GM18870 (cell line): ENCODE measurements at regions not wholly inside any gene's neighbourhood (a gene's known extent, or its start where the extent isn't known, plus 50 kb on each side); places are given as distances from the start of the nearest gene placed in this dataset.

Experiments
- ATAC-seq: cut with Tn5 transposase; IDR thresholded peaks from one replicate; pipeline ENCODE4 v1.9.1; 2021; ENCODE audit warnings: moderate library complexity; ENCODE audit not compliant: unreplicated experiment

DNA sequence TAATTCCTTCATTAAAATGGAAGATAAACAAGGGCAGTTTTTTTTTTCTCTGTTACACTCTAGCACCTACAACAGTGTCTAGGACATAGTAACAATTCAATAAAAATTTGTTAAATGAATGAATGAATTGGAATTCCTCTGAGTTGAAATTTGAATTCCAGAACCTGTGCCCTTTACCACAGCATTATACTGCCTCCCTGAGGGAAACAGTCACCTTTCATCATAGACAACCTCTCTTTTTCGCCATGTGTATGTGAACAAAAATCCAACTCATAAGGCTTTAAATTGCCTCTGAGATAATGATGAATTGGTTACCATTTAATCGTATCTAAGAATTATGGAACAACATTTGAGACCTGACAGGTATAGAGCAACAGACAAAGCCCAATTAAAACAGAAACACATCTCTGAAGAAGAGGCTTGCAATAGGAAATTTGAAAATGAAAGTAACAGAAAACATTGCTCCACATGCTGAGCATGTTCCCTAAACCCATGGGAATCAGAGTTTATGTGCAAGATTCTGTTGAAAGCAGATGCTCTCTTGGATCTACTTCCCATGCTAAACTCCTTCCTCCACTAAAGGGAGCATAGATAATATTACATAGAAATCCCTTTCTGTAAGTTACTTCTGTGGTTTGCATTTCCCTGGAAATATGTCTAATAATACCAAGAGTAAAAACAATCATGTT is 657.8 kb downstream of the GALC start:
- no peak for ATAC-seq

DNA sequence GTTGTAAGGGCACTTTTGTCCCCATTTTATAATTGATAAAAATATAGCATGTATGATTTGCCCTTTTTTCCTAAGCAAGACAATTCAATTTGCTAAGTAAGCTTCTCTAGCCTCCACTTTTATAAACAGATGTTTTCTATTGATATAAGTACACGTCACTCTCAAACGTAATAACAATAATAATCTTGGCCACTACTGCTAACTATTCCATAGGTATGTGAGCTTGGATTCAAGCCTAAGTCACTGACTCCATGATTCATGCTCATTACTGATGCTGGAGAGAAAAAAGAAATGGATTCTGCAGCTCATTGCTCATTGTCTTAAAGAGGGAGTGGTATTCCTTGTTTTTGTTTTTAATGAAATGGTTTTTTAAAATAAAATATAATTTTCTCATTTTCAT is 661.0 kb downstream of the GALC start:
- ATAC-seq: no peak

DNA sequence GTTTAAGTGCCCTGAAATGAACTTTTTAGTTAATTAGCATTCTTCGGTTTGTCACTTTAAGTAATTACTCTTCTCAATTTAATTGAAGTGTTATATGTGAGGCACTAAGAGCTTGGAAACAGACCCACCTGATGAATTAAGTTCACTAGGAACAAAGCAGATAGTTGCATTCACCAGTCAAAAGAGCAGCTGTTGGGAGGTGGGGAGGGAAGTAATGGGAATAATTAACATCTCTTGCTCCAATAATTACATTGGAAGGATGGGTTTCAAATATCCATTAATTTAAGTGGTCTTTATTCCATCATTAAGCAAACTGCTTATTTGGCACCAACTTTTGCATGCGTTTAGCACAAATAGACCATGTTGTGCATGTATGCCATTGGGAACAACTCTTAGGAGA is 667.2 kb downstream of the GALC start:
- no peak for ATAC-seq

DNA sequence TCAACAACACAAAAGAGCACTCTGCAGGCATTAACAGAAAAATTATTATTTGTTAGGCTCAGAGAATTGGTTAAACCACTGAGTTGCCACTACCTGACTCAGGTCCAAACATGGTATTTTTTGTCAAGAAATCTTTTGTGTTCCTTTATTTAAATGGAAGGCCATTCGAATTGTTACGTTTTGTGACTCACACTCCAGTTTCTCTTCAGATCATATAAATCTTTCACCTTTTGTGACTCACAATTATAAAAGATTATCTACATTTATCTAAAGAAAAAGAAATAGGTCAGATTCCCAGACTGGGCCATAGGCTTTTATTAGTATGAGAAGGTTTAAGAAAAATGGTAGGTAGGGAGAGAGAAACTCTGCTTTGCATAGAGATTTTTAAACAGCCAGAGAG is 669.8 kb downstream of the GALC start:
- no peak for ATAC-seq

DNA sequence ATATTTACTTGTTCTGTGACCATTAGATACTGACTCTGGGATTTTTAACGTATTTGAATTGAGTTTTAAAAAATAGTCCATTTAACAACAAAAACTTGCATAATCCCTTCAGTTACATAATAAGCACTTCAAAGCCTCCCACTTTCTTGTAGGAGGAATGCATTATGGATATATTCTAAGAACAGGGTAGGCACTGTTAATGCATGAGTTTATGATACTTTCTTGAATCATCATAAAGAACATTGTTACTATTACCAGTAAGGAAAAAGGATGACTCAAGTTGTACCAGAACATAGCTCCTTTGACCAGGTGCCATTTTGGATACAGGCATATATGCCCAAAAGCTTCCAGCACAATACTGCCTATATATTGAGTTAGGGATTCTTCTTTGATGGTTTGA is 671.4 kb downstream of the GALC start:
- ATAC-seq: no peak

DNA sequence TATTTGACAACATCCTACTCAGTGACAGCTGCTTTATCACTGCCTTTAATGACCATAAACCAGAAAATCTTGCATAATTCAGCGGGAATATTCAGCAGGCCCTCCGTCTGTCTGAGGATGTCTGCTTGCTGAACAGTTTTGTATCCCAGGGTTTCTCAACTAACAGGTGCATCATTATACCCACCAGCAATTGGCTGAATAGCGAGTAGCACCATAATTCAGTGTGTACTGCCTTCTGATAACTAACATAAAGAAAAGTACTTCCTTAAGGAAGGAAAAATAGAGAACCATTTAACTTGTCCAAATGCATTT is 680.1 kb downstream of the GALC start:
- ATAC-seq: no peak

DNA sequence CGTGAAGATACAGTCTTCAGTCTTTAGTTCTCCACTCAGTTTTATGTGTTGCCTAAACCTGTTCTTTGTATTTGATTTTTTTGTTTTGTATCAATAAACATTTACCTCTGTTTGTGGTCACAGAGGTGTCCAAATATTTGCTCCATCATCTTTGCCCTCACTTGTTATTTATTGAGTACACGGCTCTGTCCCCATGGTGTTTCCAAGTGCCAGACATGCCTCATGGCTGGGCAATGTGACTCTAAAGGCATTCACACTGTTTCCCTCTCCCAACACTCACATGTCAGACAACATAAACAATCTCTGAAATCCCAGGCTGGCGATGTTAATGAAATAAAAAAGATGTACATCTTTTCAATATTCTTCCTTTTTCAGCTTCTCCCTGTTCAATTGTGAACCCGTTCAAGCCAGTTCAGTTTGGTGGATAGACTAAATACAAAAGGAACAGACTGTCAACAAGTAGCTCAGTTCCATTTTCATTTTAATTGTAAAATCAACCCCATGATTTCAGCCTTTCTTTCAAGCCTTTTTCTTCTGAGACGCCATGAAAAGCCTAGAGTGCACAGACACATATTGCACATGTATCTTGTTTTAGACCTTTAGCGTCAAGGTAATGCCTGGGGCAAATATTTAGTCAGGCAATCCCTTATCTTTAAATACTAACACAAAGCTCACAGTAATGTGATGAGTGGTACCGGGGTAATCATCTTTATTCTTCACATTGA is 680.7 kb downstream of the GALC start:
- no peak for ATAC-seq

DNA sequence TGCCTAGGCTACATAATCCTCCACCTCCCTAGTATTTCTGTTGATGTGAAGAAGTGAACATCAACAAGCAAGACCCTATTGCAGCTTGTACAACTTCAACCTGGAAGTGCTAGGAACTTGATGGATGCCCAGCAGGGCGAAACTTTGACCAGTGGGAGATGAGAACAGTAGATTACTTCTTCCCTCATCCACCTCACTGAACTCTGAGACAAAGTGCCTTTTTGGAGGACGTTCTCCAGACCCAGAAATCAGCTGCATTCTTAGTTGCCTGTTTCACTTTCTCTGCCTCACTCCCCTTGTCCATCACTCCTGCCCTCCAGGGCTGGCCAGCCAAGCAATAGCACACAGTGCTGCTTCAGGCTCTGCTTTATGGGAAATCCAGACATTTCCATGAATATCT is 683.4 kb downstream of the GALC start:
- ATAC-seq: no peak

DNA sequence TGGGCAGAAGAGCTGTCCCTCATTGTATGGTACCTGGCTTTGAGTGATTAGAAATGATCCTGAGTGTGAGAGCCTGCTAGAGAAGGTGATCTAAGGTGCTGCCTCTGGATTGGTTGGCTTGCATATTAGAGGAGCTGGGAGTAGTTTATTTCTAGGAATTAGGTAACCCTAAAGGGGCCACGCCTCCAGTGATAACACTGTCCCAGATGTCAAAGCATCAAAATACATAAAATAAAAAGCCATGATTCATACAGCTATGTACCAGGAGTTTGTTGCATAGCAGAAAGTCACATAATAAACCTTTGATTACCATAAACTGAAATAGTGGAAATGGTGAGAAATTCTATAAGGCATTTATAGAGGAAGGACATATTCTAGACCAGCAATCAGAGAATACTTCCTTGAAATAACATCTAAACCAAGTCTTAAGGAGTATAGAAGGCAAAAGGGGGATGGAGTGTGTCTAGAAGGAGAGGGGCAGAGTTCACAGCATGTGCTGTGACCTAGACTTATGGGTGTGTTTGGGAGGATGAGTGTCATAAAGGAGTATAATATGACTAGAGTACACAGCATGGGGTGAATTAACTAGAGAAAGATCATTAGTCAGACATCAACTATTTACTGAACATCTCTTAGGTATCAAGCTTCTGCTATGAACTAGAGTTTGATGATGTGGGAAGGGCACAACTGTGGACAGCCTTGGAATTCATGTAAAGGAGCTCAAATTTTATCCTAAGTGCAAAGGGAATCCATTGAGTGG is 686.4 kb downstream of the GALC start:
- ATAC-seq: no peak

DNA sequence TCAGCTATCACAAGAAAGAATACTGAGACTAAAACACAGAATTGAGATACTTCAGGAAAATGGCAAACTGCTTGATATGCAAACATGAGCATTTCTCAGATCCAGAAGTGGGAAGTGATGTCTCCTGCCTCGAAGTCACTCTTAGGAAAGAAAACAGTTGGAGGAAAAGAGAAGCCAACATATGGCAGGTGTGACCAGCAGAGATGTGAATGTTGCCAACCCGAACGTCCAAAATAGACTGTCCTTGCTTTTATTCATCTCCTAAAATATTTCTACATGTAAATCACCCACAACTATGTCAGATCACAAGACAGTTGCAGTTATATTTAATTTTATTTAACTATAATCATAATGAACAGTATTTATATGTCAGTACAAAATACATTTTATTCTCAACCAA is 687.6 kb downstream of the GALC start:
- ATAC-seq: no peak

DNA sequence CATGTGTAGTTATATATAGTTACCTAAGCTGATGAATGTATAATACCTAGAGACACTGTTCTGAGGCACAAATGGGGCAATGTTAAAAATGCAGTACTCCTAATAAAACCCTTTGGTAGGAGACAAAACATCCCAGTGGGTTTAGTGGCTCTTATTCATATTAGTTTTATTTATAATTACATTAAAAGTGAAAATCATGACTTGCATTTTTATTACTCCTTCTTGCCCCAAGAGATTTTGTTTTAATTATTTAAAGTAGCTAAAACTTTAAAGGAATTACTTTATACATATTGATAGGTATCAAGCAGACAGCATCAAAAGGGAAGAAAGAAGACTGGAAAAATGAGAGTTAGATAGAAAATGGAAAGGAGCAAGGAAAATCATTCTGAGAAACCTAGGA is 688.6 kb downstream of the GALC start:
- no peak for ATAC-seq

DNA sequence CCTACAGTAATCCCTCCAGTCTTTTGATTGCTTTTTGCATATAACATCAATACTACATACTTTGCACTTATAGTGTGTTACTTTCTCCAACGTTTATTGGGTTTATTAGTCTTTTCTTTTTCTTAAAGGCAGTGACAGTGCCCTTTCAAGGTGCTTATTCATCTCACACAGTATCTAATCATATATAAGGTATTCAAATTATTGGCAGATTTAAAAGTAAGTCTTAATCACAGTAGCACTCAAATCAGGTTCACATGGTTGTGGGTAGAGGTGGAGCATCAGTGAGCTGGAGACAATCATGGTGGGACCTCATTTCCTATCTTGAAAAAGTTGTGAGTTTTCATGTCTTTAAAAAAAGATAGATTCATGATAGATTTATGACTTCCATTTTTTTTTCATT is 706.2 kb downstream of the GALC start:
- ATAC-seq: no peak

DNA sequence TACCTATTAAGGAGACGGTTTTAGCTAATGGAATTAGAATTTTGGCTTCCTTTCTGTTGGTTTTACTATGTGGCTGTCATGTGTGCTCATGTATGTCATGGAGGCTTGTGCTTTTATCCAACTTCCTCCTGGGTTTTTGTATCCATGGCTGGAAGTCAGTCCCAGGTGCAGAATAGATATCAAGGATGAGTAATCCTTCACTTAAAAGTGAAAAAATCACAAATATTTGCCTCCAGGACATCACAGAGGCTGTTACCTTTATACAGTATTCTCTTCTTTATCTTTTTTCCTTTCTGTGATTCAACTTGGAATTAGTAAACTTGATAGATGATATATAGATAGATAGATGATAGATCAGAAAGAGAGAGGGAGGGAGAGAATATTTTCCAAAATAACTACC is 706.8 kb downstream of the GALC start:
- ATAC-seq: no peak

DNA sequence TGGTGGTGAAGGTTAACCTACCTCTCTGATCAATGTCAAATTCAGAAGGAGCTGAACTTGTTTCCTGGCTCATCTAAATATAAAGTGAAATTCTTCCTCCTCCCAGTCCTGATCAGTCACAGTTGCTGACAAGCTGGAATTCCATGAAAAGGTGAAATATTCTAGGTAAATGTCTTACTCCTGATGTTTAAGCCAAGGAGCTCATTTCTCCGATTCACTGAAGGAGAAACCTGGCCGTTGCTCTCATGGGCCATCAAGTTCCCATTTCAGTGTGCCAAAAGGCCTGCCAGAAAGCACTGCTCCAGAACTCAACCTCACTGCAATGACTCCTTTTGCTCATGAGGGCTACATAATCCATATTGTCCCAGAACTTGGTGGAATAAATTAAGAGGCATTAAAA is 707.5 kb downstream of the GALC start:
- ATAC-seq: no peak

DNA sequence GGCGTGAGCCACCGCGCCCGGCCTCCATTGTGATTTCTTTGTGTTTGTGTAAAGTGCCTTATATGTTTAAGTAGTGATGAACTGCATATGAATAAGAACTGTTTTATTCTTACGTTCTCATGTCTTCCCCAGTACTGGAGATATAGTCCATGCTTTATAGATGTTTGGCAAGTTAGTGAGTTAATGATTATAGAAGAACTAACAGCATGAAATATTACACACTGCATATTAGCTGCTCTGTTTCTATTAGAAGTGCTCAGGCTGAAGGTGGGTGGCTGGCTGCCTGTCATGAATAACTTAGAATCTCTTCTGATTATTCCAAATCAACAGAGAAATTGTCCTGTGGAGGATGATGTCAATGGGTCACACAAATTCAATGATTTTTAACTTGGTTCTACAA is 709.4 kb downstream of the GALC start:
- ATAC-seq: no peak

DNA sequence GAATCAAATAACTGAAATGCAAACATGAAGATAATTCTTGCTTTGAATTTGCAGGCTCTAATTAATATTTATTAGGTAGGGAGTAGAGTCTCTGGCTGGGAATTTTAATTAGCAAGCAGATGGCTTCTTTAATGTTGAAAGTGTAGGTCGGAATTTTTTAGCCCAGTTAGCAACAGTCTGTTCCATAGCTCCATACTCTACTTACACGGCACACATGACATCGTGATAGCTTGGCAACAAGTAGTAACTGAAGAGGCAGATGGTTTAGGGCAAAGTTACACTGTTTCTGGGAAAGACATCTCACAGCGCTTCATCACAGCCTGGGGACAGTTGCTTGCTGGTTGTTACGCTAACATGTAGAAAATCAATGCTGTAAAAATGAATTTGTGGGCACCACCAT is 710.7 kb downstream of the GALC start:
- ATAC-seq: no peak

DNA sequence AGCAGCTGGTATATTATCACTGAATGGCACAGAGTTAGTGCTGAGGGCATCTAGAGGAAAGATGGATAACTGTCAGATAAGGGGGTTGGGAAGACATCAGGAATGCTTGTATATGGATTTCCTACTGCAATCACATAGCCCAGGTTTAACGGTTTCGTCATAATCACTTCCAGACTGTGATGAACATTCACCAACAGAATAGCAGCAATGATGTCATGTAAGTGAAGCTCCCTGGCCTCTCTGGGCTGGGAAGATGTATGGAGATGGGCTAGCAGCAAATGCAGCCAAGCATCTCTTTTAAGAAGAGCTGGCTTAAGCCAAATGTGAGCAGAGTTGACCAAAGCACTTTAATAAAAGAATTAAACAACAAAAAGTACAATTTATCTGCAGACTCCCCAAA is 714.6 kb downstream of the GALC start:
- no peak for ATAC-seq

DNA sequence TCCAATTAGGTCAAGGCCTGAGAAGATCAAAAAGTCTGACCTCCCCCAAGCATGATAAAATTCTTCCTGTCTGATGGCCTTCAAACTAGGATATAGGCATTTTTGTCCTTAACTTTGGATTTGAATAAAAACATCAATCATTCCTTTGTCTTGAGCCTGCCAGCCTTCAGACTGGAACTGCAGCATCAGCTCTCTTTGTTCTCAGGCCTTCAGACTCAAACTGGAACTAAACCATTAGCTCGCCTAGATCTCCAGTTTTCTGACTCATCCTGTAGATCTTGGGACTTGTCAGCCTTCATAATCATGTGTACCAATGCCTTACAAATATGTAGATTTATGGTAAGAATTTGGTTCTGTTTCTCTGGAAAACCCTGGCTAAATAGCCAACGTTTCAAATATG is 721.7 kb downstream of the GALC start:
- ATAC-seq: no peak

DNA sequence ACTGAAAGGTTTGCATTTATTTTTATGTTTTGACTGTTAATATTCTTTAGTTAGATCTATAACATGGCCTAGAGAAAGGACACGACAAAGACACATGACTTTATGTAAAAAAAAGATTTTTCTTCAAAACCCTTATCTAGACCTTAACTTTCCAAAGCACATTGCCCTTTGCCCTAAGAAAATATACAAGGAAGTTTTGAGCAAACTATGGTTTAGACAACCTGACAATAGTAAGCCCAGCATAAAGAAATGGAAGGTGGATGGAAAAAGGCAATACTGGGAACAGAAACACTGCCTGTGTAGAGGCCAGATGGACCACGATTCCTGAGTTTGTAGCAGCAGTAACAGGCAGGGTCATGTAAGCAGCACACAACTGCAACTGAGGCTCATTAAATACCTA is 724.0 kb downstream of the GALC start:
- ATAC-seq: no peak

DNA sequence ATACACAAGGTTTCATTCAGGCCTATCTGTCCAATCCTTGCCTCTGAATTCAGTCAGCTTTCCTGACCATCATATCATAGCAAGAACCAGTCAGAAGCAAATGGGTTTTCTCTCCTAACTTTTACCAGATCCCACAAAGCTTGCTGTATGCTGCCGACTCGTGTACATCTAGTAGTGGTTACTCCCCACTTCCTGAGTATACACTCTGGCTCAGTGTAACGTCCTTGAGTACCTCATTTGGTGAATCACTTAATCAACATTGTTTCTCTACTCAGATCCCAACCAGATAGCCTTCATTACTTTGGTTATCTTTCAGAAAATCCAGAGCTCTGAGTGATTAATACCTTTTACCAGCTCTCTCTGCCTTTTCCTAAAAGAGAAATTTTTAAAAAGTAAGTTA is 728.2 kb downstream of the GALC start:
- no peak for ATAC-seq

DNA sequence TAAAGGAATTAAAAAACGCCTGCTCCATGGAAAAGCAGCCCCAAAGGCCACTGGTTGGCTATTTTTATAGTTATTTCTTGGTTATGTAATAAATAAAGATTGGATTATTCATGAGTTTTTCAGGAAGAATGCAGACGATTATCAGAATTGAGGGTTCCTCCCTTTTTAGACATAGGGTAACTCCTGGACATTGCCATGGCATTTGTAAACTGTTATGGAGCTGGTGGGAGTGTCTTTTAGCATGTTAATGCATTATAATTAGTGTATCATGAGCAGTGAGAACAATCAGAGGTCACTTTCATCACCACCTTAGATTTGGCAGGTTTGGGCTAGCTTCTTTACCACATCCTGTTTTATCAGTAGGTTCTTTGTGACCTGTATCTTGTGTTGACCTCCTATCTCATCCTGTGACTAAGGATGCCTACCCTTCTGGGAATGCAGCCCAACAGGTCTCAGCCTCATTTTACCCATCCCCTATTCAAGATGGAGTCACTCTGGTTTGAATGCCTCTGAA is 728.7 kb downstream of the GALC start:
- no peak for ATAC-seq

DNA sequence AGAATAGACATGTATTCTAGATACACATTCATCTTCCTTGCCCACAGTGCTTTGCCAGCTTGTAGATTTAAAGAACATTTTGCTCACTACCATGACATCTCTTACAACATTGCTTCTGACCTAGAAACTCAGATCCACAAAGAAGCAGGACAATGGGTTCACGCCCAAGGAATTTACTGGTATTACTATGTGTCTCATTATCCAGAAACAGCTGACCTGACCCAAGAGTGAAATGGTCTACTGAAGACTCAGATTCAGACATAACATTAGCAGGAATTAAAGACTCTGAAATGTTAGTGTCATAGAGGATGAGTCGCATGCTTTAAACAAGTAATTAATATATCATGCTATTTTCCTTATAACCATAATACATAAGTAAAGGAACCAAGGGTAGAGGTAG is 731.4 kb downstream of the GALC start:
- no peak for ATAC-seq
